ENCODE measurements at regions not wholly inside any gene's neighbourhood (a gene's known extent, or its start where the extent isn't known, plus 50 kb on each side); places are given as distances from the start of the nearest gene placed in this dataset.

GRCh38 chr5:38645508-38645907 lies 89.1 kb upstream of the LIFR start:
- no peak overlapping the region for H3K4me3 ChIP-seq
- no peaks in the 10 kb centered on the region for H3K36me3 ChIP-seq
- ATAC-seq (no peak), DNase-seq (no peak)
- H3K27ac ChIP-seq = no peak overlapping the region
- no peak for TF ChIP-seq CTCF (IDR thresholded peaks at IDR 0.05)
- peaks cover 0 to 5% of the 10 kb centered on the region in 2 donors for H3K9me3 ChIP-seq
- intact Hi-C loops (cut with DNase I) = no loop called here
- H3K27me3 ChIP-seq = no peaks in the 10 kb centered on the region
- H3K4me1 ChIP-seq = no peaks in the 10 kb centered on the region

DNA sequence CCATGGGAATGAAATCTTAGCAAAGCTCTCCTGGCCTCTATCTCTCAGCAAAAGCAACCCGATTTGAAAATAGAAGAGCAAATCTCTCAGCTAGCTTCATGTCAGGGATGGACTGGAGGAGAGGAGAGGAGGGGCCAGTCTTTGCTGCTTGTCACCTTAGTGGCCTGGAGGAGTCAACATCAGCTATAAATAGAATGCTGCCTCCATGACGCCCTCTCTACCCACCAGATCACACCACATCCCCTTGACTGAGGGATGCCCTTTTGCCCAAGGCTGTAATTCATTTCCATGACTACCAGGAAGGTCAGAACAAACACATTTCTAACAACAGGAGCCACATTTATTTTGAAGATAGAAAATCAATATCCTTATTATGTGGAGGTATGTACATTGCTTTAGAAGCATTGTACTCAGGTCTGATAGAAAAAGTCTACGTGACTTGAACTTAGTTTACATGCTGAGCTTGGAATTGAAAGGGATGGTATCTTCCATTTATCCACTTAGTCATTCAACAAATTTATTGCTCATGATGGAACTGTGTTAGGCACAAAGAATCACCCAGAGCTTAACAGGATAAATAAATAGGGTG lies 92.4 kb upstream of the LIFR start:
- Histone ChIP-seq H3K27me3 (no peaks in the 10 kb centered on the region), H3K9me3 (peaks cover 0 to 5% of the 10 kb centered on the region in 2 donors), H3K4me3 (no peak overlapping the region), H3K27ac (no peak overlapping the region), H3K4me1 (no peaks in the 10 kb centered on the region), H3K36me3 (no peaks in the 10 kb centered on the region)
- TF ChIP-seq CTCF (IDR thresholded peaks at IDR 0.05) = no peak
- intact Hi-C loops (cut with DNase I) = no loop called here
- ATAC-seq = no peak
- DNase-seq = no peak

- H3K4me1 ChIP-seq = no peaks in the 10 kb centered on the region
- peak overlapping the region in 1 of 2 donors; percentile 13 for H3K27ac ChIP-seq
- ATAC-seq (peak; percentile 18), DNase-seq (no peak)
- no peaks in the 10 kb centered on the region for H3K9me3 ChIP-seq
- no peaks in the 10 kb centered on the region for H3K36me3 ChIP-seq
- intact Hi-C loops (cut with DNase I) = no loop called here
- H3K27me3 ChIP-seq = no peaks in the 10 kb centered on the region
- H3K4me3 ChIP-seq = peak overlapping the region in 1 of 2 donors; percentile 14
- TF ChIP-seq CTCF (IDR thresholded peaks at IDR 0.05) = no peak
These were observed 94.1 kb upstream of the LIFR start for GRCh38 chr5:38650540-38650939.

DNA sequence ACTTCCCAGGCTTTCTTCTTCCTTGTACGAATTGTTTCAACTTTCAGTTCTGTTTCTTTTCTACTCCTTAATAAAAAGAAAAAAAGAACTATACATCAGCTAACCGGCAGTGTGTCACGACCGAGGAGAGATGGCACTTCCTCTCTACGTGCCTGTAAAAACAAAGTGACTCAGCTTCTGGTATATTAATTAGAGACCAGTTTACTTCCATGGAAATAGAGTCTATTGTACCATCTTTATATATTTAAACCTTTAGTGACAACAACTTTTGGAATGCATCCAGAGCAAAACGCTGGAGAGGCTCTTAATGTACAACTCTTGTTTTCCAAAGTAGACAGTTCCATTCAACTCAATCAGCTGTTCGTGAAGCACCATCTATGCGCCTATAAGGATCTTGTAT lies 94.5 kb upstream of the LIFR start:
- intact Hi-C loops (cut with DNase I) = no loop called here
- DNase-seq (no peak), ATAC-seq (peak; percentile 70)
- H3K9me3 ChIP-seq = no peaks in the 10 kb centered on the region
- H3K4me1 ChIP-seq = no peaks in the 10 kb centered on the region
- no peak for TF ChIP-seq CTCF (IDR thresholded peaks at IDR 0.05)
- no peaks in the 10 kb centered on the region for H3K36me3 ChIP-seq
- H3K27ac ChIP-seq = peak overlapping the region in 1 of 2 donors; percentile 13
- no peaks in the 10 kb centered on the region for H3K27me3 ChIP-seq
- H3K4me3 ChIP-seq = peak overlapping the region in 1 of 2 donors; percentile 14

DNA sequence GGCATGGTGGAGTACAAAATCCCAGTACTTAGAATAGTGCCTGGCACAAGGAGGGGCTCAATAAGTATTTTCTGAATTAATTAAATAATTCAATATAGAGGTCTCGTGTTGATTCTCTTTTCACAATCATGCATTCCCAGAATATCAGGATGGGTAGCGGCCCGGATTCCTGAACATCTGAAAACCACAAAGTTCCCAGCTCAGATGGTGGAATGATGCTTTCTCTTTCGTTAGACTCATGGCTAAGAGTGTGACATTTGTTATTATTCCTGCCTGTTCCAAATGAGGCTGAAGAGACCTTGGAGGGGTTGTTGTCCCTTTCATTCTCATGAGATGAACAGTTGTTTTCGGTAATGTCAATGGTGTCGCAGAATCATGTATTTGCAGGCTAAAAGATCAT lies 95.4 kb upstream of the LIFR start:
- Histone ChIP-seq H3K4me3 (no peak overlapping the region), H3K4me1 (no peaks in the 10 kb centered on the region), H3K36me3 (no peaks in the 10 kb centered on the region), H3K9me3 (no peaks in the 10 kb centered on the region), H3K27me3 (no peaks in the 10 kb centered on the region), H3K27ac (no peak overlapping the region)
- intact Hi-C loops (cut with DNase I) = no loop called here
- DNase-seq = no peak
- no peak for TF ChIP-seq CTCF (IDR thresholded peaks at IDR 0.05)
- no peak for ATAC-seq
